ENCODE measurements at regions not wholly inside any gene's neighbourhood (a gene's known extent, or its start where the extent isn't known, plus 50 kb on each side); places are given as distances from the start of the nearest gene placed in this dataset.

GRCh38 chr20:21808863-21809664, 103.6 kb downstream of the PAX1 start:
- in situ Hi-C loops (cut with MboI; ENCODE audit: low sequenced_read_pairs): no loop called here

- in situ Hi-C loops (cut with MboI; ENCODE audit: low sequenced_read_pairs): no loop called here
Observed at GRCh38 chr20:21808139-21808538, 102.7 kb downstream of the PAX1 start.

GRCh38 chr20:21804802-21805201, 99.3 kb downstream of the PAX1 start:
- in situ Hi-C loops (cut with MboI; ENCODE audit: low sequenced_read_pairs): no loop called here

GRCh38 chr20:21801193-21801592, 95.7 kb downstream of the PAX1 start:
- in situ Hi-C loops (cut with MboI; ENCODE audit: low sequenced_read_pairs): no loop called here

DNA sequence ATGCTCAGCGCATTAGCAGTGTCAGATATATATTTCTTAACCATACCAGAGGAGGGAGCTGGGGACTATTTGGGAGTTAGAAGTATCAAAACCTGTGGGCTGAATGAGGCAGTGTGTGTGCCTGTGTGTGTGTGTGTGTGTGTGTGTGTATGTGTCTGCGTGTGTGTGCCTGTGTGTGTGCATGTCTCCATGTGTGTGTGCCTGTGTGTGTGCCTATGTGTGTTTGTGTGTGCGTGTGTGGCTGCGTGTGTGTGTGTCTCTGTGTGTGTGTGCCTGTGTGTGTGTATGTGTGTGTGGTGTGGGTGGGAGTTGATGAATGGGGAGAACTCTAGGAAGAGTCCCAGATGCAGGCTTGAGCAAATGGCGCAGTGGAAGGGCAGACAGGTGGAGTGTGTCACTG, 92.9 kb downstream of the PAX1 start:
- in situ Hi-C loops (cut with MboI; ENCODE audit: low sequenced_read_pairs): no loop called here

DNA sequence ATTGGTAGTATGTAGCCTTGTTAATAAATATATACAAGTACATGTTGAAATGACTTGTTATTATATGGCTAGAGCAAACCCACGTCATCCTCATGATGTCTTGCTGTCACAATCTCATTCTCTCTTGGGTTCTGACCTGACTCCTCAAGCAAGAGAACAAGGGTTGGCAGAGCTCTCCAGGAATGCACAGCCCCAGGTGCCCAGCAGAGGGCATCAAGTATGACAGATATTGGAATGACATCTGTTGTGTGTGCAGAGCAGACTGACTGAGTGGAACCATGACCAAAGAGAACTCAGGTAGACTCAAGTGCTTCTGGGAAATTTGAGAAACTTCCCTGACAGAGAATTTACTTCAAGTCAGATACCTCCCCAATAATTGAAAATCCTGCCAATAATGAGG, 90.6 kb downstream of the PAX1 start:
- in situ Hi-C loops (cut with MboI; ENCODE audit: low sequenced_read_pairs): no loop called here

- in situ Hi-C loops (cut with MboI; ENCODE audit: low sequenced_read_pairs): no loop called here
Observed at GRCh38 chr20:21788082-21788481, 82.6 kb downstream of the PAX1 start.

GRCh38 chr20:21781446-21782075, 76.1 kb downstream of the PAX1 start:
- in situ Hi-C loops (cut with MboI; ENCODE audit: low sequenced_read_pairs): no loop called here

- in situ Hi-C loops (cut with MboI; ENCODE audit: low sequenced_read_pairs): no loop called here
Observed at GRCh38 chr20:21780528-21780927, 75.1 kb downstream of the PAX1 start.

All from HL-60/S4 treated with retinoic acid at 250 ng/mL for 4 days and 3 days (cell line).